Fibroblast of skin of right biceps (primary cell): ENCODE measurements at regions not wholly inside any gene's neighbourhood (a gene's known extent, or its start where the extent isn't known, plus 50 kb on each side); places are given as distances from the start of the nearest gene placed in this dataset.
"Not testable (repeated sequence)": the region's sequence is repeated elsewhere in the genome, so short reads cannot be mapped to it uniquely, and the experiment has no call there.

Source experiments
- DNase-seq: peaks from one replicate; pipeline ENCODE4 v3.0.0-alpha.2; 2013

DNA sequence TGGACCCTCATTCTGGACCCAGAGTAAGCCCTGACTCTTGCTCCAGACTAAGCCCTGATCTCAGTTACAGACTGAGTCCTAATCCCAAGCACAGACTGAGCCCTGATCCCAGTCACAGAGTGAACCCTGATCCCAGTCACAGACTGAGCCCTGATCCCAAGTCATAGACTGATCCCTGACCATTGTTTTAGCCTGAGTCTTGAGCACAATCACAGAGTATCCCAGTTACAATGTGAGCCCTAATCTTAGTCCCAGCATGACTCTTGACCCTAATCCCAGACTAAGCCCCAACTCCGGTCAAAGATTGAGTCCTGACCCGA lies 240.6 kb downstream of the RBM19 start:
- DNase-seq, result no peak

DNA sequence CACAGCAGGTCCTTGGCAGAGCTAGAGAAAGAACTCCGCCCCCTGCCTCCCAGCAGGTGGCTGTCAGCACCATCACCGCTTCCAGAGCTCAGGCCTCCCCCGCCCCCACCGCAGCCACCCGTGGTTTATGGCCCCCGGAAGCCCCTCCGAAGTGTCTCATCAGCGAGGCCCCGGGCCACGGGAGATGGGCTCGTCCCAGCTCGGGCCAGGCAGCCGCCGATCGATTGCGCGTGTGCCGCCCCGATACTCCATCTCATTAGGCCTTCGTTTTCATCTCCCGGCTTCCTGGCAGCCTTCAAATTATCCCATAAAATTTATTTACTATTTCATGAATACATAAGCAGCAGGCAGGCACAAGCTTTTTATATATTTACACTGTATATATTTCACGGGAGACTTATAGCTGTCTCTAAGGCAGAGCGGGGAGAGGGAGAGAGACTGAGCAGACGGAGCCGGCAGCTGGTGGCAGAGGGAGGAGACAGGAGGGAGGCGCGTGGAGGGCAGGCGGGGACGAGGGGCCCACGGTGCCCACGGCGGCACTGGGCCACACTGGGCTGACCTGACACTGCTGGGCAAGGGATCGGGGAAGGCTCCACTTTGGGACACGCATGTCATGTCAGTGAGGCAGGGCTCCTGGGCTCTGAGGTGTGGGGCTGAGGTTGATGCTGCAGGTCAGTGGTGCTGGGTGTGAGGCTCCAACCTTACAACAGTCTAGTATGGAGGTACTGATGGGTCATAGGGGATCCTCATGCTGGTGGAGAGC lies 241.2 kb downstream of the RBM19 start:
- DNase-seq, result no peak

DNA sequence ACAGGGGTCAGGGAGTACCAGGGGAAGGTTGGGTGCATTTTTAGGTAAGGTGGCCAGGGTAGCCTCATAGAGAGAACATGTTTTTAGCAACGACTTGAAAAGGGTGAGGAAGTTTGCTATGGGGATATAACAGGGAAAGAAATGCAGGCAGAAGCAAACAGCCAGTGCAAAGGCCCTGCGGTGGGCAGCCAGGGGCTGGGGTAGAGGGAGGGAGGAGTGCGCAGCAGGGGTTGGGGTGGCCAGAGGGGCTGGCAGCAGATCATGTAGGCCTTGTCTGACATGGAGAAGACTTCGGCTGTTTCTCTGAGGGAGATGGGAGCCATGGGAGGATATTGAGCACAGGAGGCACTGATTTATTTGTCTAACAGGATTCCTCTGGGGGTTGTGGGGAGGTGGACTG lies 242.5 kb downstream of the RBM19 start:
- DNase-seq, result no peak

DNA sequence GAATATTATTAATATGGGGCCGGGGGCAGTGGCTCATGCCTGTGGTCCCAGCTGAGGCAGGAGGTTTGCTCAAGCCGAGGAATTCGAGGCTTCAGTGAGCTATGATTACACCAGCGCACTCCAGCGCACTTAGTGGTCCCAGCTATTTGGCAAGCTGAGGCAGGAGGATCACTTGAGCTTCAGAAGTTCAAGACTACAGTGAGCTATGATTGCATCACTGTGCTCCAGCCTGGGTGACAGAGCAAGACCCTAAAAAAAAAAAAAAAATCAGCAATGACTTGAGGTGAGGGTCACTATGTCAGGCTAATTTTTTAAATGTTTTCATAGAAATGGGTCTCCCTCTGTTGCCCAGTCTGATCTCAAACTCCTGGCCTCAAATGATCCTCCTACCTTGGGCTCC lies 243.4 kb downstream of the RBM19 start:
- no peak for DNase-seq

DNA sequence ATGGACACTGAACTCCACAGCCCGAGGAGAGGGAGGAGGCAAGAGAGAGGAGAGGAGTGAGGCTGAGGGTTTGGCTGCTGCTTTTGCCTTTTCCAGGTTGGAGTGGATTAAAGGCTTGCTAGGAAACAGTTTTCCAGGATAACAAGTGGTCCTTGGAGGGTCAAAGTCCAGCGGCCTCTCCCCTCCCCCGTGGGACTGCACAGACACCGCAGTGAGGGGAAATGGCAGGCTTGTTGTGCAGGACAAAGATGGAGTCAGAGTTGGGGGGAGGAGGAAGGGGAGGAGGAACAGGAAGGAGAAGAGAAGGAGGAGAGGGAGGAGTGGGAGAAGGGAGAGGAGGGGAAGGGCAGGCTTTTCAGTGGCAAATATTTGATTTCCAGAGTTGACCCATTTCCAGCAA lies 245.5 kb downstream of the RBM19 start:
- DNase-seq, result no peak

DNA sequence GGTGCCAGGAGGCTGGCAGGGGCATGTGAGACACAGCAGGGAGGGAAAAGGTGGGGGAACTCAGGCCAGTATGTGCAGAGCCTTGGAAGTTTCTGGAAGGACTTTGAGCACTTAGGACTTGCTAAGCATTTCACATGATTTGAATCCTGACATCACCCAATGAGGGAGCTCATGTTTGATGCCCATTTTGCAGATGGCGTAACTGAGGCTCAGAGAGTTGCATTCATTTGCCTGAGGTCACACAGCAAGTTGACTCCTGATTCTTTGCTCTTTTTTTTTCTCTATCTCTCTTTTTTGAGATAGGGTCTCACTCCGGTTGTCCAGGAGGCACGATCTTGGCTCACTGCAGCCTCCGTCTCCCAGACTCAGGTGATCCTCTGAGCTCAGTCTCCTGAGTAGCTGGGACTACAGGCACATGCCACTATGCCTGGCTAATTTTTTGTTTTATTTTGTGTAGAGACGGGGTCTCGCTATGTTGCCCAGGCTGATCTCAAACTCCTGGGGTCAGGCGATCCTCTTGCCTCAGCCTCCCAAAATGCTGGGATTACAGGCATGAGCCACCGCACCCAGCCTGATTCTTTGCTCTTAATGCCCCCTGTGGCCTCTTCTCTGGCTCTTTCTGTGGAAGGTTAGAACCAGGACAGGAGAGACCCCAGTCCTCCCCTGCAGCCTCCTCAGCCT lies 246.1 kb downstream of the RBM19 start:
- no peak for DNase-seq

DNA sequence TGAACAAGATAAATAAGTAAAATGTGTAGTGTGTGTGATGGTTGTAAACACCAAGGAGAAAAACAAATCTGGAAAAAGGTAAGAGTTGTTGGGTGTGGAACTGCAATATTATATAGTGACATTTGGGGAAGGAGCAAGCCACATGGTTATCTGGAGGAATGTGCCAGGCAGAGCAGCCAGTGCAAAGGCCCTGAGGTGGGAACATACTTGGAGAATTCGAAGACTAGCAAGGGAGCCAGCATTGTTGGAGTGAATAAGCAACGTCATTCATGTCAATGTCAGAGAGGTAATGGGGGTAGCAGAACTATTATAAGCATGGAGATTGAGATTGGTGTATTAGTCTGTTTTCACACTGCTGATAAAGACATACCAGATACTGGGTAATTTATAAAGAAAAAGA lies 241.5 kb upstream of the LHX5 start:
- DNase-seq, result no peak

DNA sequence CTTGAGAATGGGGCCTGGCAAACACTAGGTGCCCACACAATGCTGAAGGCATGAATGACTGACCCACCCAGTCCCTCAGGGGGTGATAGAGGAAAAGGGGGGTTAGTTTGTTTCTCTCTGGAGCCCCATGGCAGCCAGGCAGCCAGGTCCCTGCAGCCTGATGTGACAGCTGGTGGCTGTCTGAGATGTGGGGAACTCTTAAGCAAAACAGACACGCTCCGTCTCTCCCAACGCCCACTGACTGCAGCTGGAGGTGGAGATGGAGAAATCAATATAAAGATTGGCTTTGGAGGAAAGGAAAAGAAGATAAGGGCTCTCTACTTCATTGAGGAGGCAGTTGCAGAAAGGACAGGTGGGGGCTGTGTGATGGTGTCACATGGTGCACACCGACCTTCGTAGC lies 240.8 kb upstream of the LHX5 start:
- DNase-seq, result no peak

DNA sequence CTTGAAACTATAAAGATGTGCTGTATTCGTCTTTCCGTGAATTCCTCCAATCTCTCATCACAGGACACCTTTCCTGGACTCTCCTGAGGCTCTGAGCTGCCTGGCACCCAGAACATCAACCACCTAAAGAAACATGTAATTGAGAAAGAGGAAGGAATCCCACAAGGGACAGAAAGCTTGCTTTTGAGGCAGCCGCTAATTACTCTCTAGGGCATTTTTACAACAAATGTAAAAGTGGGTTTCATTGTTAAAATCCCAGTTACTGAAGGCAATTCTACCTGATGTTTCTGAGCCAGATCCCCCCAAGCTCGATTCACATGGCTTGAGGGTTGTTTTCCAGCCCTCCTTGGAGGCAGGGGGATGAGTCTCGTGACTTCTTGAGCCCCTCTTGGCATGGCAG lies 238.5 kb upstream of the LHX5 start:
- DNase-seq, result no peak

DNA sequence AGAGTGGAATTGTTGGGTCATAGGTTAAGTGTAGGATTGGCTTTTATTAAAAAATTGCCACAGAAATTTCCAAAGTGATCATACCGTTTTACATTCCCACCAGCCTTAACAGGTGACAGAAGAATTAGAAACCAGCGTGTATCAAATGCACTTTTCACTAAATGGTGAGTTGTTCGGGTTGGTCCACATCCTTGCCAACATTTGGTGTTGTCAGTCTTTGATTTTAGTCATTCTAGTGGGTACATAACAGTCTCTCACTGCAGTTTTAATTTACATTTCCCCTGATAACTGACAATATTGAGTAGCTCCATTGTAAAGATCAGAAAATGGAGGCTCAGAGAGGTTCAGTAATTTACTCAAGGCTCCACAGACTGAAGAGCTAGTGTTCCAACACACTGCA lies 237.8 kb upstream of the LHX5 start:
- no peak for DNase-seq

DNA sequence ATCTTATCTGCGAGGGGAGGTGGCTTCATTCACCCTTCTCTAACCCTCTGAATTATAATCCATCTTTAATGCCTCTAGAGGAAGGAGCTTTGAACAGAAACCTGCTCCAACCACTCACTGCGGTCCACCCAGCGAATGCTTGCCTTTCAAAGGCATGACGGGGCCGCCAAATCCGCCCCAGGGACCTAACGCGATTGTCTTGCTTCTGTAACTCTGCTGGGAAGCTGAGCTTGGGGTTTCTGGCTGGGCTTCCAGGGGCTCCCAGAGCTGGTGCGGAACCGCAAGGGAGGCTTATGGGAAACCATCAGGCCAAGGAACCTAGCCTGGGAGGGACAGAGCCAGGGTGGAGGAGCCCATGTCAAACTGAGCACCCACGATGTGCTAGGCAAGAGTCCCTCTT lies 231.2 kb upstream of the LHX5 start:
- DNase-seq, result no peak

DNA sequence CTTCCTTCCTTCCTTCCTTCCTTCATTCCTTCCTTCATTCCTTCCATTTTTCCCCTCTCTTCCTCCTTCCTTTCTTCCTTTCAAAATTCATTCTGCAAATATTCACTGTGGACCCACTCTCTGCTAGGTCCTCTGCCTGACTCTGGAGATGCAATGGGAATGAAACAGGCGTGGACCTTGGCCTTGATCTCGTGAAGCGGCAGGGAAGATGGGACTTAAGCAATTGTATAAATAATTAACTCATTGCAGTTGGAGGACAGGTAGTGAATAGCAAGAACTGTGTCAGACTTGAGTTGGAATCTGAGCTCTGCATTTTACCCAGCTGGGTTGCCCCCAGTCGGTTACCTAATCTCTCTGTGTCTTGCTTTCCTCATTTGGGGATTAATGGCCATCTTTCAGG lies 230.6 kb upstream of the LHX5 start:
- DNase-seq, result no peak

DNA sequence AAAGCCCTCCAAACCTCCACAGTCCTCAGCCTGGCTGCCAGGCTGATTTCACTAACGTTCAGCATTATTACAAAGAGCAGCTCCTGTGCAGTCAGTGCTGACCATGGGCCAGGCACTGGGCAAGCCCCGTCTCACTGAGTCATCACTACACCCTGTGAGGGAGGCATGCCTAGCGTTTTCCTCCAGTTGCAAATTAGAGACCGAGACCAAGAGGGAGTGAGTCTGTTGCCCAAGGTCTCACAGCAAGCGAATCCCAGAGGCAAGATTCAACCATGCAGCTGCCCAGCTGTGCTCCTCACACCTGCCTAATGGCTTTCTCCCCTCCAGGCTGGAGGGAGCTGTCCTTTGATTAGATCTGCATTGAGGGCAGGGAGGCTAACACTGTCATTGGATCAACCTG lies 229.3 kb upstream of the LHX5 start:
- peak; percentile 5 for DNase-seq

DNA sequence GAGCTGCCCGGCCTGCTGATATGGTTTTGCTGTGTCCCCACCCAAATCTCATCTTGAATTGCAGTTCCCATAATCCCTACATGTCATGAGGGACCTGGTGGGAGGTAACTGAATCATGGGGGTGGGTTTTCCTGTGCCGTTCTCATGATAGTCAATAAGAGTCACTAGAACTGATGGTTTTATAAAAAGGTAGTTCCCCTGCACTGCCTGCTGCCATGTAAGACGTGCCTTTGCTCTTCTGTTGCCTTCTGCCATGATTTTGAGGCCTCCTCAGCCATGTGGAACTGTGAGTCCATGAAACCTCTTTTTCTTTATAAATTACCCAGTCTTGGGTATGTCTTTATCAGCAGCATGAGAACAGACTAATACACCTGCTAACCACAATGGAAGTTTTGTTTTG lies 228.3 kb upstream of the LHX5 start:
- not testable (repeated sequence) for DNase-seq

DNA sequence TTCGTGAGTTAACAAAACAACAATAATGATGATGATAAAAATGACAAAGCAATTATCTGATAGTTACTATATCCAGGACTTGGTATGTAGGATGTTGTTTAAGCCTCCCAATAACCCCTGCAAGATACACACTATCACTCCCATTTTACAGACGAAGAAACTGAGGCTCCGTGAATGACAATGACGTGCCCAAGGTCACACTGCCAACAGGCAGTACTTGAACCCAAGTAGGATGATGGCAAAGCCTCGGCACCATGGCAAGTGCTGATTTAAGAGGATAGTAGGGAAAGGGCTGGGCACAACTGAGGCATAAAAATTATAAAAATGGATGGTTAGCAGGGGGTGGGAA lies 226.8 kb upstream of the LHX5 start:
- no peak for DNase-seq

DNA sequence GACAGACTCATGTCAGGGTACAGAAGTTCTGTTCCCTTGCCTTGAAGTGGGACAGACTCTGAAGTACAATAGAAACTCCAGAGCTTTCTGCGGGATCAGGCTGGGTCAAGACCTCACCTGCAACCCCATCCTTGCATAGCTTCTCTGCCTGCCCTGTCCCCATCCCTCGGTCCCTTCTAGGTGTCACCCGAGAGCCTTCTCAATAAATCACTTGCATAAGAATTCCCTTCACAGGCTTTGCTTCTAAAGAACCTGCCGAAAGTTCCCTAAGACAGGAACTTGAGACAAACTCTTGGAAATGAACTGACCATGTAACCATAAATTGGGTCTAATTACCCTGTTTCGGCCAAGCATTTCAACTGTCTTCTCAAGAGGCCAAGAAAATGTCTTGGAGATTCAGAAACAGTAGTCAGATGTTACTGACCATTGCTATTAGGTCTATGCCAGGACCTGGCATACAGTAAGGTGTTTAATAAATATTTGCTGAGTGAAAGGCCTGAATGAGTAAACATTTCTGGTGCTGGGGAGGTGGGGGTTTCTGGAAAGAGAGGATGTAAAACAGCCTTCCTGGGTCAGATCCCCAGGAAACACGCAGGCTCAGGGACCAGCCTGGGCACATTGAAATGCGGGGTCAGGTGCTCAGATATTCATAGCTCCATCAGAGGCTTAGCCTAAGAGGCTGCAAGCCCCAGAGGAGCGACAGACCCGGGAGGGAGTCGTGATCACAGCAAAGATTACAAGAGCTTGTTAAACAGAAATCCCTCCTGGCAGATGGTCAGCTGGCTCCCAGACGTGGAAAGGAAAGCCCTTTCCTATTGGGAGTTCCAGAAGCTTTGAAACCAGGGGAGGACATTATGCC lies 226.2 kb upstream of the LHX5 start:
- no peak for DNase-seq

DNA sequence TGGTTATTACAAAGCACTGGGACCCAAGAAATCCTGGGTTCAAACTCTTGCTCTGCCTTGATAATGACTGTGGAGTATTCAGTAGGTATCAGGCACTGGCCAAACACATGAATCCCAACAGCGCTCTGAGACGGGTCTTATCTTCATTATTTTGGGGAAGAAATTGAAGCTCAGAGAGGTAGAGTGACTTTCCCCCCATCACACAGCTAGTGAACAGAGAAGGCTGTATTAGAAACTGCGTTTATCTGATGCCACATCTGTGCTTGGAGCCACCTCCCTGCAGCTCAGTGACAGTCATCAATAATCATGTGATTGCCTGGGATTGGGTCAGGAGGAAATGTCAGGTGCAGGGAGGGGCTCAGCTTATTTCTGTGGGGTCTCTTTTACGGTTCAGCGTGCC lies 225.4 kb upstream of the LHX5 start:
- DNase-seq, result no peak

DNA sequence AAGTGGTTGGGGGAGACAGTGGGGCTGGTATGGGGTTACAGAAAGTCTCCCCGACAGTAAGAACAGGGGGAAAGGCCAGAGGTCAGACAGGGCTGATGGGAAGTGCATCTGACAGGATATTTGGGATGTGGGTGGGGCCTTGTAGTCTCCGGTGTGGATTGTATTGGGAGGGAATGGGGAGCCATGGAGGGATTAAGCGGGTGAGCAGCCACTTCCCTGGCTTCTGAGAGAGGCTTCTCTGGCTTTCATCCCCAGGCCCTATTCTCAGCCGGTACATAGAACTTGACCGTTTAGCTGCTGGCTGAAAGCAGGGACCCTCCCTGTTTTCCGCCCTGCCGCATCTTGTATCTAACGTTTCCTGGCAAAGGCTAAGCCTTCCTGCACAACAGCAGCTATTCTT lies 222.0 kb upstream of the LHX5 start:
- DNase-seq, result no peak

DNA sequence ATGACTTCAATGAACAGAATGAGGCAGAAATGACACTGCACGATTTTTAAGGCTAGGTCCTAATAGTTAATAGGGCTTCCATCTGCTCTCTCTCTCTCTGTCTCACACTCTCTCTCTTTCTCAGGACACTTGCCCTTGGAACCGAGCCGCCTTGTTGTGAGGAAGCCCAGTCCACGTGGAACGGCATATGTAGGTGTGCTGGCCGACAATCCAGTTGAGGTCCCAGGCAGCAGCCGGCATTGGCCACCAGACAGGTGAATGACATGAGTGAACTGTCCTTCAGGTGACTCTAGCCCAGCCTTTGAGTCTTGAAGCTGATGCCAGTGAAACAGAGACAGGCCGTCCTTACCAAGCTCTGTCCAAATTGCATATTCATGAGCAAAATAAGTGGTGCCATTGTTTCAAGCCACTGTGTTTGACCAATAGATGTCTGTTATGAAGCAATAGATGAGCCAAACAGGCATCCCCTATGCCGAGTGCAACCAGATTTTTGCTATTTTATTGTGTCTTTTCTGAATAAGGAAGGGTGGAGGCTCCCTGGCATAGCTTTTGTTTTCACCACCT lies 217.5 kb upstream of the LHX5 start:
- no peak for DNase-seq

DNA sequence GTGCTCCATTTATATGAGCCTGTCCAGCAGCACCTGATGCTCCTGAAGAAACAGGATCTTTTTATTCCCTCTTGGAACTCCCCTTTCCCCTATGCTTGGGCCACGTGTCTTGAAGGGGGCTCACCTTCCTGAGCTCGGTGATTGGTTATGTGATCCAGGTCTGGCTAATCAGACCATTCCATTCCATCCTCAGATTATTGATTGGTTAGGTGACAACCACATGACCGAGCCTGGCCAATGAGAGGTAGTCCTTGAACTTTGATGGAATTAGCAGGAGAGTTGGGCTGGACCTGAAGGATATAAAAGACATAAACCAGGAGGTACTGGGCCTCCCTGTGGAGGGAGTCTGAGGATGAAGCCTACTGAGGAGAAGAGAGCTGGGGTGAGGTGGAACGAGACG lies 216.6 kb upstream of the LHX5 start:
- DNase-seq, result no peak

DNA sequence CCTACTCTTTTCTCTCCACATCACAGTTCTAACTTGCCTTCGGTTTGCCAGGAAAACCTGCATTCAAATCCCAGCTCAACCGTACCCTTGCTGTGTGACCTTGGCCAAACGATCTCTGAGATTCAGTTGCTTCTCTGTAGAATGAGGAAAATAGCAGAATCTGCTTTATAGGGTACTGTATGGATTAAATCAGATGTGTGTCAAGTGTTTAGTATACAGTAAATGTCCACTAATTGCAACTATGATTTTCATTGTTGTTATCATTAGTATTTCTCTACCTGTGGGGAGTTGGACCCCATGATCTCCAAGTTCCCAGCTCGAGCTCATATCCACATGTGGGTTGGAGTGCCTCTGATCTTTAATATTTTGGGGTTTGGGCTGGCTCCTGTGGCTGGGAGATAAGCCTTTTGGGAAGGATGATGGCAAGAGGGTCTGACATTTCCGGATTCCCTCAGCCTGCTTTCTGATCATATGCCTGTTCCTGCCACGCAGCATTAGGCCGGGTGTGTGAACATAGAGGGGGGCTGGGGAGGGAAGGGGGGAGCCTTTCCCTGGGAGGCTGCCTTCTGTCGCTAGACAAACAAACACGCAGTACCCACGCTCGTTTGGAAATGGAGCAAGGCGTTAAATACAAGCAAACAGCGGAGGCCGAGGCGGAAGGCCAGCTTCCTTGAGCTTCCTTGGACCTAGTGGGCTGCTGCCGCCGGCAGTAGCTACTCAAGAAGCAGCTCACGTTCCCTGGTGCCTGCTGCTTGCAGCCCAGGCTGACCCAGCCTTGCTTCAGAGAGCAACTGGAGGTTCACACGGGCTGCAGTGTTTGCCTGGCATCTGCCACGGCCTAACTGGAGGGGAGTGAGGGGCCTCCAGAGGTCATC lies 213.5 kb upstream of the LHX5 start:
- DNase-seq, result no peak

DNA sequence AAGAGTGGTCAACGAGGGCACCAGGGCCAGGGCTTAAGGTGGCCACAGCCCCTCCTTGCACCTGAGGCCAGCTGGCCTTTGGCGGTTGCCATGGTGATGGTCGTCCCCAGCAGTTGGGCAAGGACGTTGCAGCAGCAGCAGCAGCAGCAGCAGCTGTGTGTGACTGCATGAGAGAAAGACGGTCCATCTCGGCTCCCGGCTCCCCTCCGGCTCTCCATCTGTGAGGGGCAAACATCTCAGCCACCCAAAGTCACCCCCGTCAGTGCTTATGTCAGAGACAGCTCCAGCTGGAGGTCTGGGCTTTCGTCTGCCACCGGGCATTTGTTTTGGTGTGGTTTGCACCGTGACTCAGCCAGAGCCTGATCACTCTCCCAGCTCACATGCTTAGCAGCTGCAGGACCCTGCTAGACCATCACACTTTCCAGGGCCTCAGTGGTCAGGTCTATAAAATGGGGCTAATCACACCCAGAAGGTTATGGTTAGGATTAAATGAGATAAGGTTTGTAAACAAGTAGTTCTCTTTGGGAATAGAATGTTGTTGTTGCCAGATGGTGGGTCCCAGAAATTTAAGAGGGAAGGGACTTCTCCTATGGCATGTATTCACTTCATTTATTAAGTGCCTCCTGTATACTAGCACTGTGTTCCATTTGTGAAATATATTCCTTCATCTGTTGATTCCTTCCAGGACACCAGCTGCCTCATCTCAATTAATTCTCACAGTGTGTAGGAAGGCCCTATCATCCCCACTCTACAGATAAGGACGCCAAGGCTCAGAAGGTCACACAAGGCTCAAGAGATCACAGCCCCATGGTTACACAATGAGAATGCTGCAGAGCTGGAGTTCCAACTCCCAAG lies 212.6 kb upstream of the LHX5 start:
- DNase-seq, result no peak
